ENCODE measurements at regions not wholly inside any gene's neighbourhood (a gene's known extent, or its start where the extent isn't known, plus 50 kb on each side); places are given as distances from the start of the nearest gene placed in this dataset.

- in situ Hi-C loops (cut with MboI; ENCODE audit: low pct_unique_long_range_greater_than_20kb in 2 of 9, low sequenced_read_pairs in 9 of 9, unreplicated experiment in 9 of 9): no loop called here
- H3K4me3 ChIP-seq: no peak overlapping the region
- WGBS, 10 experiments: 0 to 100% (median 53%) methylated on average over 1 to 4 of the region's 4 CpGs
- no peak for ATAC-seq (replicated peaks in 6 of 8)
- no peak overlapping the region for H3K27ac ChIP-seq
- no peaks in the 10 kb centered on the region for H3K4me1 ChIP-seq (replicated peaks in 1 of 2)
These were observed 262.1 kb upstream of the SATB1 start for GRCh38 chr3:18687286-18687685.

- in situ Hi-C loops (cut with MboI; ENCODE audit: low pct_unique_long_range_greater_than_20kb in 2 of 9, low sequenced_read_pairs in 9 of 9, unreplicated experiment in 9 of 9): no loop called here
- Histone ChIP-seq H3K4me1 (replicated peaks in 1 of 2) (no peaks in the 10 kb centered on the region), H3K27ac (no peak overlapping the region), H3K4me3 (no peak overlapping the region)
- no peak for ATAC-seq (replicated peaks in 6 of 8)
These were observed 258.8 kb upstream of the SATB1 start for GRCh38 chr3:18683900-18684299.

- in situ Hi-C loops (cut with MboI; ENCODE audit: low pct_unique_long_range_greater_than_20kb in 2 of 9, low sequenced_read_pairs in 9 of 9, unreplicated experiment in 9 of 9): no loop called here
- ATAC-seq (replicated peaks in 6 of 8): no peak
- Histone ChIP-seq H3K4me3 (no peak overlapping the region), H3K4me1 (replicated peaks in 1 of 2) (no peaks in the 10 kb centered on the region), H3K27ac (no peak overlapping the region)
- 0 to 89% (median 67%) methylated on average over 1 to 3 of the region's 3 CpGs for WGBS, 10 experiments
These were observed 256.7 kb upstream of the SATB1 start for GRCh38 chr3:18681818-18682345.

GRCh38 chr3:18680758-18681157, 255.6 kb upstream of the SATB1 start:
- ATAC-seq (replicated peaks in 6 of 8): no peak
- H3K4me3 ChIP-seq: no peak overlapping the region
- no peaks in the 10 kb centered on the region for H3K4me1 ChIP-seq (replicated peaks in 1 of 2)
- in situ Hi-C loops (cut with MboI; ENCODE audit: low pct_unique_long_range_greater_than_20kb in 2 of 9, low sequenced_read_pairs in 9 of 9, unreplicated experiment in 9 of 9): no loop called here
- 0 to 89% (median 49%) methylated on average over 1 to 3 of the region's 3 CpGs for WGBS, 10 experiments
- no peak overlapping the region for H3K27ac ChIP-seq

- 7 to 89% (median 71%) methylated on average over 2 to 4 of the region's 4 CpGs for WGBS, 10 experiments
- in situ Hi-C loops (cut with MboI; ENCODE audit: low pct_unique_long_range_greater_than_20kb in 2 of 9, low sequenced_read_pairs in 9 of 9, unreplicated experiment in 9 of 9): no loop called here
- H3K4me3 ChIP-seq: no peak overlapping the region
These were observed 254.1 kb upstream of the SATB1 start for GRCh38 chr3:18679238-18679637.

GRCh38 chr3:18675197-18675596, 250.1 kb upstream of the SATB1 start:
- ATAC-seq (replicated peaks in 6 of 8): no peak
- in situ Hi-C loops (cut with MboI; ENCODE audit: low pct_unique_long_range_greater_than_20kb in 2 of 9, low sequenced_read_pairs in 9 of 9, unreplicated experiment in 9 of 9): no loop called here
- Histone ChIP-seq H3K4me1 (replicated peaks in 1 of 2) (no peaks in the 10 kb centered on the region), H3K27ac (no peak overlapping the region), H3K4me3 (no peak overlapping the region)

More at GRCh38 chr3:18679238-18679637, 254.1 kb upstream of the SATB1 start:
- Histone ChIP-seq H3K4me1 (replicated peaks in 1 of 2) (no peaks in the 10 kb centered on the region), H3K27ac (no peak overlapping the region)
- ATAC-seq (replicated peaks in 6 of 8): no peak

GRCh38 chr3:18672561-18672960, 247.4 kb upstream of the SATB1 start:
- Histone ChIP-seq H3K4me3 (no peak overlapping the region), H3K27ac (no peak overlapping the region), H3K4me1 (replicated peaks in 1 of 2) (no peaks in the 10 kb centered on the region)
- in situ Hi-C loops (cut with MboI; ENCODE audit: low pct_unique_long_range_greater_than_20kb in 2 of 9, low sequenced_read_pairs in 9 of 9, unreplicated experiment in 9 of 9): no loop called here
- ATAC-seq (replicated peaks in 6 of 8): no peak
- 6 to 95% (median 57%) methylated on average over 2 to 3 of the region's 3 CpGs; no CpG with 5 or more reads in 2 of the 10 experiments for WGBS, 10 experiments

GRCh38 chr3:18670759-18671158, 245.6 kb upstream of the SATB1 start:
- WGBS, 10 experiments: 12 to 100% (median 77%) methylated on average over 1 to 4 of the region's 4 CpGs
- no peak overlapping the region for H3K4me3 ChIP-seq

GRCh38 chr3:18669374-18669773, 244.2 kb upstream of the SATB1 start:
- Histone ChIP-seq H3K4me1 (replicated peaks in 1 of 2) (no peaks in the 10 kb centered on the region), H3K27ac (no peak overlapping the region), H3K4me3 (no peak overlapping the region)
- ATAC-seq (replicated peaks in 6 of 8): no peak
- in situ Hi-C loops (cut with MboI; ENCODE audit: low pct_unique_long_range_greater_than_20kb in 2 of 9, low sequenced_read_pairs in 9 of 9, unreplicated experiment in 9 of 9): no loop called here
- WGBS, 10 experiments: 56 to 100% (median 100%) methylated on average over 1 of the region's 1 CpG; no CpG with 5 or more reads in 5 of the 10 experiments

More at GRCh38 chr3:18670759-18671158, 245.6 kb upstream of the SATB1 start:
- no peak for ATAC-seq (replicated peaks in 6 of 8)
- in situ Hi-C loops (cut with MboI; ENCODE audit: low pct_unique_long_range_greater_than_20kb in 2 of 9, low sequenced_read_pairs in 9 of 9, unreplicated experiment in 9 of 9): no loop called here
- Histone ChIP-seq H3K27ac (no peak overlapping the region), H3K4me1 (replicated peaks in 1 of 2) (no peaks in the 10 kb centered on the region)

- in situ Hi-C loops (cut with MboI; ENCODE audit: low pct_unique_long_range_greater_than_20kb in 2 of 9, low sequenced_read_pairs in 9 of 9, unreplicated experiment in 9 of 9): no loop called here
- no peak overlapping the region for H3K27ac ChIP-seq
- 0 to 93% (median 78%) methylated on average over 1 to 4 of the region's 4 CpGs; no CpG with 5 or more reads in 2 of the 10 experiments for WGBS, 10 experiments
- no peaks in the 10 kb centered on the region for H3K4me1 ChIP-seq (replicated peaks in 1 of 2)
- ATAC-seq (replicated peaks in 6 of 8): no peak
- H3K4me3 ChIP-seq: no peak overlapping the region
These were observed 242.4 kb upstream of the SATB1 start for GRCh38 chr3:18667552-18667951.

- no peak overlapping the region for H3K27ac ChIP-seq
- H3K4me1 ChIP-seq (replicated peaks in 1 of 2): no peaks in the 10 kb centered on the region
- no peak for ATAC-seq (replicated peaks in 6 of 8)
- in situ Hi-C loops (cut with MboI; ENCODE audit: low pct_unique_long_range_greater_than_20kb in 2 of 9, low sequenced_read_pairs in 9 of 9, unreplicated experiment in 9 of 9): no loop called here
- H3K4me3 ChIP-seq: no peak overlapping the region
- WGBS, 10 experiments: 0 to 100% (median 47%) methylated on average over 1 to 2 of the region's 2 CpGs; no CpG with 5 or more reads in 2 of the 10 experiments
These were observed 241.5 kb upstream of the SATB1 start for GRCh38 chr3:18666655-18667054.

GRCh38 chr3:18660059-18660458, 234.9 kb upstream of the SATB1 start:
- no peak for ATAC-seq (replicated peaks in 6 of 8)
- Histone ChIP-seq H3K27ac (no peak overlapping the region), H3K4me3 (no peak overlapping the region), H3K4me1 (replicated peaks in 1 of 2) (no peaks in the 10 kb centered on the region)
- in situ Hi-C loops (cut with MboI; ENCODE audit: low pct_unique_long_range_greater_than_20kb in 2 of 9, low sequenced_read_pairs in 9 of 9, unreplicated experiment in 9 of 9): no loop called here

GRCh38 chr3:18657858-18658820, 233.0 kb upstream of the SATB1 start:
- in situ Hi-C loops (cut with MboI; ENCODE audit: low pct_unique_long_range_greater_than_20kb in 2 of 9, low sequenced_read_pairs in 9 of 9, unreplicated experiment in 9 of 9): no loop called here
- 0 to 86% (median 69%) methylated on average over 1 to 6 of the region's 6 CpGs; no CpG with 5 or more reads in 2 of the 10 experiments for WGBS, 10 experiments
- Histone ChIP-seq H3K27ac (no peak overlapping the region), H3K4me1 (replicated peaks in 1 of 2) (no peaks in the 10 kb centered on the region), H3K4me3 (no peak overlapping the region)
- ATAC-seq (replicated peaks in 6 of 8): peak in 1 of 8 experiments; percentile 14

GRCh38 chr3:18656866-18657265, 231.7 kb upstream of the SATB1 start:
- 0 to 92% (median 48%) methylated on average over 1 to 5 of the region's 5 CpGs for WGBS, 10 experiments
- H3K4me3 ChIP-seq: no peak overlapping the region
- in situ Hi-C loops (cut with MboI; ENCODE audit: low pct_unique_long_range_greater_than_20kb in 2 of 9, low sequenced_read_pairs in 9 of 9, unreplicated experiment in 9 of 9): no loop called here
- H3K4me1 ChIP-seq (replicated peaks in 1 of 2): no peaks in the 10 kb centered on the region
- ATAC-seq (replicated peaks in 6 of 8): no peak
- no peak overlapping the region for H3K27ac ChIP-seq

Data from motor neuron (in vitro differentiated cells).